Breast epithelium (tissue), 3 donors: ENCODE measurements at regions not wholly inside any gene's neighbourhood (a gene's known extent, or its start where the extent isn't known, plus 50 kb on each side); places are given as distances from the start of the nearest gene placed in this dataset.

Source experiments
- POLR2A ChIP-seq: fragments of 450-650 bp; IDR thresholded peaks from one replicate; pipeline ENCODE4 v1.6.1; 2016; ENCODE audit warnings: antibody characterized with exemption, mild to moderate bottlenecking, moderate library complexity
- POLR2AphosphoS5 ChIP-seq, 3 donors: sonication (generic); formaldehyde crosslinking; IDR thresholded peaks; one replicate each; pipeline ENCODE4 v1.6.1; 2017; ENCODE audit warnings: antibody characterized with exemption in 3 of 3
- TF ChIP-seq, protein P1 (sequence below), 3 donors: fragments of 450-650 bp; IDR thresholded peaks; one replicate each; pipeline ENCODE4 v1.5.1; 2016 to 2017; ENCODE audit warnings: antibody characterized with exemption in 3 of 3, mild to moderate bottlenecking in 3 of 3, moderate library complexity in 3 of 3

DNA sequence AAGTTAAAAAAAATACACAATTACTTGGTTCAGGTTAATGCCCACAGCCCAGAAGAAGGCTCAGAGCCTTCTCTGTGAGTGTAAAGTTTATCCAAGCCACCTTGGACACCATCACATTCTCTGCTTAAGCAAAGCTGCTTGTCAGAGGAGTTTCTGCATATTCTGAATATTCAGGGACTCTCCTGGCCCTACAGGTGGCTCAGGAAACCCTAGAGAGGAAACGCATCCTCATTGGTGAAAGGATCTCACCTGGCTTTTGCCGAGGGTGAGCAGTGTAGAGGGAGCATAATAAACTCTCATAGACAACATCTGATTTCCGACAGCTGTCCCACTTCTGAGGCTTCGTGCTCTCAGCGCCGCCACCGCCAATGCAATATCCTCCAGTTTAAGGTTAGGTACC lies 239.9 kb upstream of the TSHZ3 start:
- TF ChIP-seq, protein P1, sequence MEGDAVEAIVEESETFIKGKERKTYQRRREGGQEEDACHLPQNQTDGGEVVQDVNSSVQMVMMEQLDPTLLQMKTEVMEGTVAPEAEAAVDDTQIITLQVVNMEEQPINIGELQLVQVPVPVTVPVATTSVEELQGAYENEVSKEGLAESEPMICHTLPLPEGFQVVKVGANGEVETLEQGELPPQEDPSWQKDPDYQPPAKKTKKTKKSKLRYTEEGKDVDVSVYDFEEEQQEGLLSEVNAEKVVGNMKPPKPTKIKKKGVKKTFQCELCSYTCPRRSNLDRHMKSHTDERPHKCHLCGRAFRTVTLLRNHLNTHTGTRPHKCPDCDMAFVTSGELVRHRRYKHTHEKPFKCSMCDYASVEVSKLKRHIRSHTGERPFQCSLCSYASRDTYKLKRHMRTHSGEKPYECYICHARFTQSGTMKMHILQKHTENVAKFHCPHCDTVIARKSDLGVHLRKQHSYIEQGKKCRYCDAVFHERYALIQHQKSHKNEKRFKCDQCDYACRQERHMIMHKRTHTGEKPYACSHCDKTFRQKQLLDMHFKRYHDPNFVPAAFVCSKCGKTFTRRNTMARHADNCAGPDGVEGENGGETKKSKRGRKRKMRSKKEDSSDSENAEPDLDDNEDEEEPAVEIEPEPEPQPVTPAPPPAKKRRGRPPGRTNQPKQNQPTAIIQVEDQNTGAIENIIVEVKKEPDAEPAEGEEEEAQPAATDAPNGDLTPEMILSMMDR (IDR thresholded peaks at IDR 0.05), result no peak
- no peak for TF ChIP-seq POLR2AphosphoS5 (IDR thresholded peaks at IDR 0.05)
- no peak for TF ChIP-seq POLR2A
